ENCODE measurements at regions not wholly inside any gene's neighbourhood (a gene's known extent, or its start where the extent isn't known, plus 50 kb on each side); places are given as distances from the start of the nearest gene placed in this dataset.
A peak's percentile ranks its signal among the peaks of the same experiment; 100 is the strongest.

DNA sequence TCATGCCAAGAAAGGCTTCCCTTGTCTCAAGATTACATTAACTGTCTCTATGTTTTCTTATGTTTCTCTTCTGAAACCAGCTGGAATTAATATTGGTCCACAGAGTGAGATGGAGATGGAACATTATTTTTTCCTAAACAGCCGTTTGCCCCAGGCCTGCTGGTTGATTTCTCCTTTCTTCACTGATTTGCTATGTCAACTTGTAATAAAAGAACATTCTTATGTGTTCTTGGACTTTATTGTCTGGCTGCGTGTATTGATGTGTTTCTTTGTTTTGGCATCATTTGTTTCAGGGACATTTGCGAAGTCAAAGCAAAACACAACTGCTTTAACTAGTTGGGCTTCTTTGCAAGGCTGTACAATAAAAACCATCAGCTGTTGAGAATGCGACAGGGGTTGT lies 168.5 kb downstream of the FAM43A start:
- TF ChIP-seq POU2F2 (IDR thresholded peaks at IDR 0.05; ENCODE audit: low read depth, low read length) (no peak), PAX5 (IDR thresholded peaks at IDR 0.05; ENCODE audit: insufficient read depth, low read length, severe bottlenecking) (no peak), POLR2A (IDR thresholded peaks at IDR 0.05; ENCODE audit: low read depth, low read length) (no peak), SPI1 (IDR thresholded peaks at IDR 0.05; ENCODE audit: low read depth, low read length) (no peak), TAF1 (IDR thresholded peaks at IDR 0.05; ENCODE audit: low read depth, low read length) (no peak), POLR2AphosphoS5 (IDR thresholded peaks at IDR 0.05; ENCODE audit: low read depth, low read length) (no peak)
- FAIRE-seq, result no peak
- no peak for DNase-seq (ENCODE audit: insufficient read length, low spot score)

DNA sequence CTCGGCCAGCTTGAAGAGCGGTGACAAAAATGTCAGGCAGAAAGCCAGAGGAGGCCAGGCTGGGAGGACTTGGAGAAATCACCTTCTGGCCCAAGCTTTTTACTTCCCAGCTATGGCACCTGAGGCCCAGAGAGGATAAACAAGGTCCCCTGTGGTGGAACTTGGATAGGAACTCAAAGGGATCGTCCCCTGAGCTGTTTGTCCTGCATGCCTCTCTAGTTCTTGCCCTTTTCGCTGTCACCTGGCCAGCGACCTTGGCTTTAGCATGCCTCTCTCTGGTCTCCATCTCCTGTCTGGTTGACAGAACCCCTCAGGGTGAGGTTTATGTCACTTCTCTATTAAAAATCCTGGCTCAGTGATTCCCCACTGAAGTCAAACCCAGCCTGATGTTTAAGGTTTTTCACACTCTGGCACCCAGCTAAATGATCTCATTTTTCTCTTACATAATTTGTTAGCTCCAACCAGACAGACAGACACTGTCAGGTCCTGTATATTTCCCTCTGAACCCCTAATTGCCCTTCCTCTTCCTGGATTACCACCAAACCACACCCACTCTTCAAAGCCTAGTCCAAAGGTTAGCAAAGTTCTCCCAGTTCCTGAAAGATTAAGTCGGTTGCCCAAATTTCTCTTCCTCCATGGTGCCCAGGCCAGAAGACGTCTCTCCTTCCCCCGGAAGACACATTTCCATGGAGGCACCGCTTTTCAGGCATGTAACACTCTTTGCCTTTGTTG lies 169.1 kb downstream of the FAM43A start:
- no peak for DNase-seq (ENCODE audit: insufficient read length, low spot score)
- no peak for FAIRE-seq
- TF ChIP-seq POLR2AphosphoS5 (IDR thresholded peaks at IDR 0.05; ENCODE audit: low read depth, low read length) (no peak), TAF1 (IDR thresholded peaks at IDR 0.05; ENCODE audit: low read depth, low read length) (no peak)

DNA sequence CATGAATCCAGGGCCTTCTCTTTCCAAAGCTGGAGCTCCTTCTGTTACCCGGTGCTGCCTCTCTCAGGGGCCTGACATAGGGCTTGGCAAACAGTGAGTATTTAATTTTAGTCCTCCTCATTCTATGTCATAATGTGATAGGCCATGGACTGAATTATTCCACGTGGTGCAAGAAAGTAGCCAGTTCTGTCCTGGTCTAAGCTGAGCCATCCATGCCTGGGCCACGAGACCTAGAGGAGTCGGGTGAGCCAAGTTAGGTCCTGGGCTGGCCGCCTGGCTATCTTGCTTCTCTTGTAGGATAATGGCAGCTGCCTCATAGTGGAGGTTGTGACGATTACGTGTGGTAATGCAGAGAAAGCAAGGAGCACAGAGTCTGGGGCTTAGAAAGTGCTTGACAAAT lies 170.6 kb downstream of the FAM43A start:
- FAIRE-seq (no peak), DNase-seq (ENCODE audit: insufficient read length, low spot score) (no peak)
- TF ChIP-seq POLR2AphosphoS5 (IDR thresholded peaks at IDR 0.05; ENCODE audit: low read depth, low read length), result no peak
- TF ChIP-seq PAX5 (IDR thresholded peaks at IDR 0.05; ENCODE audit: insufficient read depth, low read length, severe bottlenecking), result no peak
- no peak for TF ChIP-seq TAF1 (IDR thresholded peaks at IDR 0.05; ENCODE audit: low read depth, low read length)
- TF ChIP-seq SPI1 (IDR thresholded peaks at IDR 0.05; ENCODE audit: low read depth, low read length), result no peak
- TF ChIP-seq POLR2A (IDR thresholded peaks at IDR 0.05; ENCODE audit: low read depth, low read length), result no peak
- no peak for TF ChIP-seq POU2F2 (IDR thresholded peaks at IDR 0.05; ENCODE audit: low read depth, low read length)

DNA sequence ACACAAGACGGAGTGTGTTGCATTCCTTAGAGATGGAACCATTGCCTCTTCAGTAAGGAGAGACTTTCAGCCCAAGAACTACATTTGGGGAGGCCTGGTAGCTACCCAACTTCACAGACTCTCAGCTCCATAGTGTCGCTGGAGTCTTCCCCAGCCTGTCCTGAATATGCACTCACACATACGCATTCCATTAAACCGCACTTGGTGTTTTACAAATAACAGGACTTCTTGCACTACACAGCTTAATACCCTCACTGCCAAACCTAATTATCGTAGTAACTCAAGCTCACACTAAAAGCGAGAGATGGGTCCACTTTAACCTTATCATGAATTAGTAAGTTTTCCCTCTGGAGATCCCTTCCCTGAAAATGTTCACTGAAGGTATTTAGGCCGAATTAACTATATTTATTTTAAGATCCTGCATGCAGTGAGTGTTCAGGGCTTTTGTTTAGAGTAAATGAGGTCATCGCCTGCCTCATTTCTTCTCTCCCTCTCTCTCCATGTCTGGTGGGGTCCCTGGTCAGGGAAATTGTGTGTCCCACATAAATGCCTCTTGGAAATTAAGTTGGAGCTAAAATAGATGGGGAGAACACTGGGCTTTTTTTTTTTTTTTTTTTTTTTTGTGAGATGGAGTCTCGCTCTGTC lies 171.9 kb downstream of the FAM43A start:
- TF ChIP-seq TAF1 (IDR thresholded peaks at IDR 0.05; ENCODE audit: low read depth, low read length) (no peak), POU2F2 (IDR thresholded peaks at IDR 0.05; ENCODE audit: low read depth, low read length) (no peak), POLR2A (IDR thresholded peaks at IDR 0.05; ENCODE audit: low read depth, low read length) (no peak), SPI1 (IDR thresholded peaks at IDR 0.05; ENCODE audit: low read depth, low read length) (no peak), POLR2AphosphoS5 (IDR thresholded peaks at IDR 0.05; ENCODE audit: low read depth, low read length) (no peak), PAX5 (IDR thresholded peaks at IDR 0.05; ENCODE audit: insufficient read depth, low read length, severe bottlenecking) (no peak)
- no peak for FAIRE-seq
- no peak for DNase-seq (ENCODE audit: insufficient read length, low spot score)

DNA sequence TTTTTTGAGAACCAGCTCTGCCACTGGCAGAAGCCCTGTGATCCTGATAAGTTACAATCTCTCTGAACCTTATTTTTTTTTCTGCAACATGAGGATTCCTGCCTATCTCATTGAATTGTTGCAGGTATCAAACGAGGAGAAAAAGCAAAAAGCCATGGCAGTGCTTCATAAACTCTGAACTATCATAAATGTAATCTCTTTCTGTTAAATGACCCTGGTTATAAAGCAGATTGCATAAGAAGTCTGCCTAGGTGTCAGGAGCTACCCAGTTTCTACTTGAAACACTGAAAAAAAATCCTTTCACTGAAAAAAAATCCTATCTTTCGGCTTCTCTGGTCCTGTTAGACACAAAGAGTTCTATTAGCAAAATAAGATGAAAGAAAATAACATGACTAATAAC lies 172.7 kb downstream of the FAM43A start:
- FAIRE-seq (no peak), DNase-seq (ENCODE audit: insufficient read length, low spot score) (no peak)
- TF ChIP-seq POU2F2 (IDR thresholded peaks at IDR 0.05; ENCODE audit: low read depth, low read length) (no peak), SPI1 (IDR thresholded peaks at IDR 0.05; ENCODE audit: low read depth, low read length) (no peak), POLR2A (IDR thresholded peaks at IDR 0.05; ENCODE audit: low read depth, low read length) (no peak), POLR2AphosphoS5 (IDR thresholded peaks at IDR 0.05; ENCODE audit: low read depth, low read length) (no peak), PAX5 (IDR thresholded peaks at IDR 0.05; ENCODE audit: insufficient read depth, low read length, severe bottlenecking) (no peak), TAF1 (IDR thresholded peaks at IDR 0.05; ENCODE audit: low read depth, low read length) (no peak)

DNA sequence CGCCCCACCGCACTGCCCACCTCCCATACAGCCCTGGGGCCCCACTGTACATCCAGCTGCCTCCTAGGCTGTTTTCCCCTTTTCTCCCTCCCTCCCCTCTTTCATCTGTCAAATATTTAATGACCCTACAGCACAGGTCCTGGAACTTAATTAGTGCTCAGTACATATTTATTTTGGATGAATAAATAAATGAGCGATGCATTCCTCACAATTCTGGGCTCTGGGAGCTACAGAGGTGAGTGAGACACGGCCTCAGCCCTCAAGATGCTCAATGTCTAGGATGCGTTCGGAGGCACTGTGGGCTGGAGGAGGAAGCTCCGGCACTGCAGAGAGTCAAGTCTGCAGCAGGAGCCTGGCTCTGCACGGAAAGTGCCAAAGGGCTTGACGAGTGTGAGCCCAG lies 175.0 kb downstream of the FAM43A start:
- TF ChIP-seq PAX5 (IDR thresholded peaks at IDR 0.05; ENCODE audit: insufficient read depth, low read length, severe bottlenecking) (no peak), POLR2A (IDR thresholded peaks at IDR 0.05; ENCODE audit: low read depth, low read length) (no peak), POLR2AphosphoS5 (IDR thresholded peaks at IDR 0.05; ENCODE audit: low read depth, low read length) (no peak), SPI1 (IDR thresholded peaks at IDR 0.05; ENCODE audit: low read depth, low read length) (no peak), TAF1 (IDR thresholded peaks at IDR 0.05; ENCODE audit: low read depth, low read length) (no peak), POU2F2 (IDR thresholded peaks at IDR 0.05; ENCODE audit: low read depth, low read length) (no peak)
- no peak for FAIRE-seq
- no peak for DNase-seq (ENCODE audit: insufficient read length, low spot score)

DNA sequence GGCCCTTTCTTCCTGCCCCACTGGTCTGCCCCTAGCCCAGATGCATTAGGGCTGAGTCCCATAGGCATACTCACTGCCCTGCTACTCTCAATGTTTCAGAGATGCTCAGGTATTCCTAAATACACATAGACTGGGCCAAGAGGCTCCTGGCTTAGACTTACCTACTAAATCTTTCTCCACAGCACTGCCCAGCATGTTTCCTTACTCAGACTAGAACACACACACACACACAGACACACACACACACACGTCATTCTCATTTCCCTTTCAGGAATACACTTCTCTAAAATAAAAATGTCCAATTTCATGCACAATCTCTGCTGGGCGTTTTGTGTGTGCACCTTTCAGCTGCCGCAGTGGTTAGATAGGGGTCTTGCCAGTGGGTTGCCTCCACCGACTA lies 175.7 kb downstream of the FAM43A start:
- no peak for FAIRE-seq
- no peak for DNase-seq (ENCODE audit: insufficient read length, low spot score)
- TF ChIP-seq POU2F2 (IDR thresholded peaks at IDR 0.05; ENCODE audit: low read depth, low read length) (no peak), SPI1 (IDR thresholded peaks at IDR 0.05; ENCODE audit: low read depth, low read length) (peak; percentile 33; the same call in 1 of the 2 replicates)

DNA sequence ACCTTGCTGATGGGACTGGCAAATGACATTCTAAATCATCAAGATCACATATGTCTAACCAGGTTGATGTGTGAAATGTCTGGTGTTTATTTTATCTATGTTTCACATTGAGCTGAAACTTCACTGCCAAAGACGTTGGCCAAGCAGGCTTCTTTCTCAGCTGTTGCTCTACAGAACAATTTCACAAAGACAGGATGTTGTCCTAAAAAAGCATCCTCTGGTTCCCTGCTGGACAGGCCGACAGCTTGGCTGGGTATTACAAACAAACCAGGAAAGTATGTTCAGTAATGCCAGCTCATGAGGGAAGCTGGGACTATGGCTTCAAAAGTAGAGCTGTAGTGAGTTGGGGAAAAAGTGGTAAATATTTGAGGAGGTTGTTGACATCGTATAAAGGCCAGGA lies 179.4 kb downstream of the FAM43A start:
- FAIRE-seq, result no peak
- no peak for DNase-seq (ENCODE audit: insufficient read length, low spot score)
- TF ChIP-seq POLR2A (IDR thresholded peaks at IDR 0.05; ENCODE audit: low read depth, low read length), result no peak
- TF ChIP-seq POLR2AphosphoS5 (IDR thresholded peaks at IDR 0.05; ENCODE audit: low read depth, low read length), result no peak
- no peak for TF ChIP-seq POU2F2 (IDR thresholded peaks at IDR 0.05; ENCODE audit: low read depth, low read length)
- no peak for TF ChIP-seq TAF1 (IDR thresholded peaks at IDR 0.05; ENCODE audit: low read depth, low read length)
- TF ChIP-seq PAX5 (IDR thresholded peaks at IDR 0.05; ENCODE audit: insufficient read depth, low read length, severe bottlenecking), result no peak
- TF ChIP-seq SPI1 (IDR thresholded peaks at IDR 0.05; ENCODE audit: low read depth, low read length), result no peak

DNA sequence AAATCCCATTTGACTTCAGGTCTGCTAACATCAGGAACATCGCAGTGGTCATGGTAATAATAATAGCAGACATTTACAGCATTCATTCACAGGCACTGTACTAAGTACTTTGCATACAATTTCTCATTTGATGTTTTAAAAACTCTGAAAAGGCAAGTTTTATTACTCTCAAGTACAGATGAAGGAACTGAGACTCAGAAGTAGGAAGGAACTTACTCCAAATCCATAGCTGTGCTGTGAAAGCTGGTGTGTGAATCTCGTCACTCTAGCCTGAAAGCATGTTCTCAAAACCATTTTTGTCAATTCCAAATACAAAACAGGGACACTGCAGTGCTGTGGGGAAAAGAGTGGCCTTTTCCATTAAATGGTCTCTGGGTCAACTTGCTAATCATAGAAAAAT lies 179.9 kb downstream of the FAM43A start:
- no peak for FAIRE-seq
- no peak for DNase-seq (ENCODE audit: insufficient read length, low spot score)

DNA sequence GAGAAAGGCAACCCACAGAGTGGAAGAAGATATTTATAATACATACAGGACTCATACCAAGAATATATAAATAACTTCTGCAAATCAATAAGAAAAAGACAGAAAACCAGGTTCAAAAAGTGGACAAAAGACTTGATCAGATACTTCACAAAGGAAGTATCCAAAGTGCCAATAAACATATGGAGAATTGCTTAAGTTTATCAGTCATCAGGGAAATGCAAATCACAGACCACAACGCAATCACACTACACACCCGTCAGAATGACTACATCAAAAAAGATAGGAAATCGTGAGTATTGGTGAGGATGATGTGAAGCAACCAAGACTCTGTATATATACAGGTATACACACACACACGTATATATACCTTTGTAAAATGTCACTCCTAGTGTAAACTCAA lies 180.6 kb downstream of the FAM43A start:
- no peak for TF ChIP-seq POLR2AphosphoS5 (IDR thresholded peaks at IDR 0.05; ENCODE audit: low read depth, low read length)
- FAIRE-seq (no peak), DNase-seq (ENCODE audit: insufficient read length, low spot score) (no peak)

More for the DNA sequence above, 179.9 kb downstream of the FAM43A start:
- TF ChIP-seq SPI1 (IDR thresholded peaks at IDR 0.05; ENCODE audit: low read depth, low read length), result peak; percentile 54; the same call in 1 of the 2 replicates
- TF ChIP-seq PAX5 (IDR thresholded peaks at IDR 0.05; ENCODE audit: insufficient read depth, low read length, severe bottlenecking), result no peak

Data from GM12891 (cell line).